HEK293T (cell line): ENCODE measurements at regions not wholly inside any gene's neighbourhood (a gene's known extent, or its start where the extent isn't known, plus 50 kb on each side); places are given as distances from the start of the nearest gene placed in this dataset.

Source experiments
- BHLHE40 ChIP-seq: fragments of 450-650 bp; IDR thresholded peaks from 2 replicates; pipeline ENCODE4 v1.6.1; 2016; ENCODE audit warnings: mild to moderate bottlenecking, moderate library complexity, borderline replicate concordance
- CTBP1 ChIP-seq: fragments of 450-650 bp; IDR thresholded peaks from 2 replicates; pipeline ENCODE4 v1.6.1; 2016; ENCODE audit warnings: borderline replicate concordance
- LEF1 ChIP-seq: fragments of 450-650 bp; IDR thresholded peaks from 2 replicates; pipeline ENCODE4 v1.6.1; 2017; ENCODE audit warnings: mild to moderate bottlenecking, borderline replicate concordance
- SP1 ChIP-seq: fragments of 450-650 bp; IDR thresholded peaks from 2 replicates; pipeline ENCODE4 v1.6.1; 2017

DNA sequence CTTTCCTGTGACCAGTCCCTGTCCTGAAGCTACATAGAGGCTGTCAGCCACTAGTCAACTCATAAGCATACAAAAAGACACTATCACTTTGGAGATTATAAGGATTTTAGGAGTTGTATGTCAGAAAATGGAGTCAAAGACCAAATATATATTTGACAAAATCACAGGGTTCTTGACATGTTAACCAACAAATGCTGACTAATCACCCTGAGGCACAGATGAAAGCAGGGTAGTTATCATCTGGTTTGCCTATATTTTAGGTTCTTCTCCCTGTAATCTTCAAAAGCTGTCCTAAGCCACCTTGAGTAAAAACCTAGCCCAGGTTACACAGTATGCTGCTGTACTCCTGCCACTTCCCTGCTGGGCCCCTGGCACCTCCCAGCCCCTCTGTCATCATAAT, 64.7 kb upstream of the ERCC6L2 start:
- no peak for TF ChIP-seq SP1
- no peak for TF ChIP-seq LEF1
- TF ChIP-seq CTBP1 = no peak
- no peak for TF ChIP-seq BHLHE40
